ENCODE measurements at regions not wholly inside any gene's neighbourhood (a gene's known extent, or its start where the extent isn't known, plus 50 kb on each side); places are given as distances from the start of the nearest gene placed in this dataset.

DNA sequence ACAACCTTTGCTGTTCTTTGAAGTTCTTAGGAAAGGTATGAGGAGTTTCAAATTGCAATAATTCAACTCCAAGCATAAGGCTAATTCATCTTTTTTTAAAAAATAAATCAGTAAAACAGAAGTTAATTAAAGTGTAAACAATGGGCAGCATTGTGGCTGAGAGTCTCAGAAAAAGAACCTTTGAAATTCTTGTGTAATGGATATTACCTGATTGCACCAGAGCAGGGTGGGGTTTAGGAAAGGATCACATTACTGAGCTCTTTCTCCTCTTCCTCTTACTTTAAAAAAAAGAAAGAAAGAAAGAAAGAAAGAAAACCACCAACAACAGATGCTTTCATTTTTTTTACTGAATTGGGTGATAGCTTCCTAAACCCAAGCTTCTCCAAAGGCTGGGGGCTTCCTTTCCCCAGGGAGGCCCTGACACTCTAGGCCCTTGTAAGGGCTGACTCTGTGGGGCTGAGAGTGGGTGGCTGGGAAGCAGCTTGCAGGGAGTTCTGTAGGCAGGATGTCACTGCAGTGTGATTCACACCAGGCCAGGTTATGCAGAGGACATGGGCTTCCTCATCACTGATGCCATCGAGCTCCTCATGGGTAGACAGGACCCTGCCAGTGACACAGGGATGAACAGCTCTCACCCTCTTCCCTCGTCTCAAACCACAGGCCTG lies 564.5 kb downstream of the FGF9 start:
- TF ChIP-seq, protein P1, sequence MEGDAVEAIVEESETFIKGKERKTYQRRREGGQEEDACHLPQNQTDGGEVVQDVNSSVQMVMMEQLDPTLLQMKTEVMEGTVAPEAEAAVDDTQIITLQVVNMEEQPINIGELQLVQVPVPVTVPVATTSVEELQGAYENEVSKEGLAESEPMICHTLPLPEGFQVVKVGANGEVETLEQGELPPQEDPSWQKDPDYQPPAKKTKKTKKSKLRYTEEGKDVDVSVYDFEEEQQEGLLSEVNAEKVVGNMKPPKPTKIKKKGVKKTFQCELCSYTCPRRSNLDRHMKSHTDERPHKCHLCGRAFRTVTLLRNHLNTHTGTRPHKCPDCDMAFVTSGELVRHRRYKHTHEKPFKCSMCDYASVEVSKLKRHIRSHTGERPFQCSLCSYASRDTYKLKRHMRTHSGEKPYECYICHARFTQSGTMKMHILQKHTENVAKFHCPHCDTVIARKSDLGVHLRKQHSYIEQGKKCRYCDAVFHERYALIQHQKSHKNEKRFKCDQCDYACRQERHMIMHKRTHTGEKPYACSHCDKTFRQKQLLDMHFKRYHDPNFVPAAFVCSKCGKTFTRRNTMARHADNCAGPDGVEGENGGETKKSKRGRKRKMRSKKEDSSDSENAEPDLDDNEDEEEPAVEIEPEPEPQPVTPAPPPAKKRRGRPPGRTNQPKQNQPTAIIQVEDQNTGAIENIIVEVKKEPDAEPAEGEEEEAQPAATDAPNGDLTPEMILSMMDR (IDR thresholded peaks at IDR 0.05; ENCODE audit: insufficient read depth, low read length, missing control alignments), result no peak

DNA sequence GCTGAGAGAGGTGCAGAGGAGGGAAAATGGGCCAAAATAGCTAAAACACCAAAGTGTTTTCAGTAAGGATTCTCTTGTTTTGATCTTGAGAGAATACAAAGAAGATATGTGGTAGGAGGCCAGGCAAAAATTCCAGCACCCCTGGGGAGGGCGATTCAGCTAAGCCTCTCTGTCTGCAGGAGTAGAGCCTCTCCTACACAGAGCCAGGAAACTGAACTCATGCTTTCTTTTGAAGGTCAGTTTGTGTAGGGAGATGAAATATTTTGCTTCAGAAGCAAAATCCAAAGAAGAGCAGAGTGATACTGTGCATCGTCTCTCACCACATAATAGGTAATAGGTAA lies 565.0 kb downstream of the FGF9 start:
- no peak overlapping the region for H3K4me3 ChIP-seq (ENCODE audit: low read depth, low read length)
- TF ChIP-seq, protein P1 (IDR thresholded peaks at IDR 0.05; ENCODE audit: insufficient read depth, low read length, missing control alignments), result no peak
- ChIA-PET CTCF (no interaction called here), POLR2A (no interaction called here)
- DNase-seq (ENCODE audit: low read depth, low spot score), result no peak

More for the DNA sequence above, 564.5 kb downstream of the FGF9 start:
- DNase-seq (ENCODE audit: low read depth, low spot score), result no peak
- POLR2A ChIA-PET, result no interaction called here
- H3K4me3 ChIP-seq (ENCODE audit: low read depth, low read length), result no peak overlapping the region
- CTCF ChIA-PET, result no interaction called here

DNA sequence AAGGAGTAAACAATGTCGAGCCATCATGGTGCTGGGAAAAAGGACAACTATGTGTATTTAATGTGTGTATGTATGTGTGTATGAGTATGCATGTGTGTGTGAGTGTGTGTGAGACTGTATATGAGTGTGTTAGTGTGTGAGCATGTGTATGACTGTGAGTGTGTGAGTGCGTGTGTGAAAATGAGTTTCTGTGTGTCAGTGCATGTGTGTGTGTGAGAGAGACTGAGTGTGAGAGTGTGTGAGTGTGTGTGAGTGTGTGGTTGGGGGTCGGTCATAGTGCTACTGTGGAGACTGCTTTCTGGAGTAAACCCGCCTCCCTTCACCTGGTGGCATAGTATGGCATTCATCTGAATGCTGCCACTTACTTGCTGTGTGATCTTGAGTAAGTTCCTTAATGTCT lies 567.4 kb downstream of the FGF9 start:
- TF ChIP-seq, protein P1 (IDR thresholded peaks at IDR 0.05; ENCODE audit: insufficient read depth, low read length, missing control alignments), result no peak
- H3K4me3 ChIP-seq (ENCODE audit: low read depth, low read length), result no peak overlapping the region
- ChIA-PET CTCF (no interaction called here), POLR2A (no interaction called here)
- no peak for DNase-seq (ENCODE audit: low read depth, low spot score)

DNA sequence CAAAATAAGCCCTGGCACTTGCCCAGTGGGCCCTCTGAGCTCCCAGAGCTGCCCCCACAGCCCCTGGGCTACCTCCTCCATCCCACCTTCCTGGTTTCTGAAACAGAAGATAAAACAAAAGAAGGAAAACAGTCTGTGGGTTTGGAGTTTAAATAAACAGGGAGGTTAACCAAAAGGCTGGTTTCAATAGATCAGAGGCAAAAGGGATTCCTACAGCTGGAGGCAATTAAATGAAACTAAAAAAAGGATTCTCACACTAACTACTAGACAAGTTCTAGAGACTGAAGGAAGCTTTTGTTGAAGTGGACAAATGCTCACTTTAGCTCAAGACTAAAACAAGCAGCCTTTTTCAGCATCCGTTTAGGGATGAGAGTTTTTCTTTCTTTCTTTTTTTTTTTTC lies 569.8 kb downstream of the FGF9 start:
- H3K4me3 ChIP-seq (ENCODE audit: low read depth, low read length), result no peak overlapping the region
- ChIA-PET CTCF (no interaction called here), POLR2A (no interaction called here)
- DNase-seq (ENCODE audit: low read depth, low spot score), result no peak
- TF ChIP-seq, protein P1 (IDR thresholded peaks at IDR 0.05; ENCODE audit: insufficient read depth, low read length, missing control alignments), result no peak

DNA sequence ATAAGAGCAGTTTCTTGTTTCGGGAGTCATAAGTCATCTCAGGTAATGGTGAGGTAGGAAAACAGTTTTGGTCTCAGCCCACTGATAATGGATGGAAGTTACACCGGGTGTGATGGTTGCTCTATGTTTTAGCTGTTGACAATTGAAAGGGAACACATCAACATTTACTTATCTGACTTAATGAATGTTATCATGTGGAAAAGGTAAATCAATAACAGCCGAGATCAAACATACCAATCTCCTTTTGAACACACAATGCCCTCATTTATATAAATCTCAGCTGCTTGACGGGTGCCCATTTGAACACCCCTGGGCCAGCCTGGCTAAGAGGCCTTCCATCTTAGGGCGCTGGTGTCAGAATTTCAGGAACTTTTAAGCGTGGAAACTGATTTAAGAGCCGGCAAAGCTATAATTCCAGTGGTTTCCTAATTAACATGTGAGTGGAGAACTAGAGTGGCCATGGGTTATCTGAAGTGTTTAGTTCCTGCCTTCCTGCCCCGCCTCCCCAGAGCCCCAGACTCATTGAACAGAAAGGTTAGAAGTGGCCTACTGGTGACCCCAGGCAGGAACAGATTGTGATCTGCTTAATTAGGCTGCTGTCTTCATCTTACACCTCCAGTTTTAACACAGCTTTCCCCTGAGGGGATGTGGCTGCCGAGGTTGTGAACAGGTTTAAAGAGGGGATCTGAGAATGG lies 572.7 kb downstream of the FGF9 start:
- ChIA-PET CTCF (no interaction called here), POLR2A (no interaction called here)
- DNase-seq (ENCODE audit: low read depth, low spot score), result no peak
- TF ChIP-seq, protein P1 (IDR thresholded peaks at IDR 0.05; ENCODE audit: insufficient read depth, low read length, missing control alignments), result no peak
- H3K4me3 ChIP-seq (ENCODE audit: low read depth, low read length), result no peak overlapping the region

DNA sequence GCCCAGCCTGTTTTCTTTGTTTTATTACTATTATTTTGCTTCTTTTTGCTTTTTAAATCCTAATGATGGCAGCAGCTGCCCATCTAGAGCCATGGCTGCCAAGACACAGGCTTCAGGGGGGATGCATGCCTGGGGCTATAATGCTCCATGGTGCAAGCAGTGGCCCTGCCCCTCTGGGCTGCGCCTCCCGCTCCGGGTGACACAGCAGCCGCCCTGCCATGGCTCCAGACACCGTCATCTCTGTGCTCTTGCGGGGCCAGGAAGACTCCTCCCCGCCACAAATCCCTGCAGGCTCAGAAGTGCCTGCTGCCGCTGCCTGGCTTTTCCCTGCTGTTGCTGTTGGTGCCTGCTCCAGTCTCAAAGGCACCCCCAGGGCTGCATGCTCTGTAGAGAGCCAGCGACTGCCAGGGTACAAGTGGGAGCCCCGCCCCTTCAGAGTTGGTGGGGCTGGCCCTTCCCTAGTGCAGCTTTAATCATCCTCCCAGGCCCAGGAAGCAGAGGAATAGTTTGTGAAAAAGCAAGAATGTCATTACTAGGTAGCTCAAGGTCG lies 581.5 kb downstream of the FGF9 start:
- CTCF ChIA-PET, result no interaction called here
- POLR2A ChIA-PET, result no interaction called here
- no peak overlapping the region for H3K4me3 ChIP-seq (ENCODE audit: low read depth, low read length)
- TF ChIP-seq, protein P1 (IDR thresholded peaks at IDR 0.05; ENCODE audit: insufficient read depth, low read length, missing control alignments), result no peak
- DNase-seq (ENCODE audit: low read depth, low spot score), result no peak
